ENCODE measurements at regions not wholly inside any gene's neighbourhood (a gene's known extent, or its start where the extent isn't known, plus 50 kb on each side); places are given as distances from the start of the nearest gene placed in this dataset.

DNA sequence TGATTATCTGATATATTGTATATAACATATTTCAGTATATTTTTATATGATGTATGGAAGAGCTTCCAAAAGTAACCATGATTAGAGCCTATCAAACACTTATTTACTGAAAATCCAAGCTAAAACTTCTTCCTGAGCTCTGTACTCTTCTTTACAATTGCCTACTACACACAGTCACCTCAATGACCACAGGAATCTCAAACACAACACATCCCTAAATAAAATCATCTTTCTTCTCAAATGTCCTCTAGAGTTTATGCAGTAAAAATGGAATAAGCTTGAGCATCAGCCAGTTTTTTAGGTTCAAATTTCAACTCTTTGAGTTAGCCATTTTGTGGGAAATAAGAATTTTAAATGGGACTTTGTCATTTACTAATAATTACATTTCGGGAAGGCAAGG lies 102.6 kb upstream of the FNDC3A start:
- TF ChIP-seq POLR2AphosphoS5 (IDR thresholded peaks at IDR 0.05), result no peak
- TF ChIP-seq REST (IDR thresholded peaks at IDR 0.05; ENCODE audit: borderline replicate concordance), result no peak
- TF ChIP-seq TAF1 (IDR thresholded peaks at IDR 0.05; ENCODE audit: low read depth), result no peak
- no peak for TF ChIP-seq RAD21 (conservative IDR thresholded peaks at IDR 0.05)
- no peak for TF ChIP-seq MXI1 (conservative IDR thresholded peaks at IDR 0.05; ENCODE audit: poor library complexity, severe bottlenecking)
- TF ChIP-seq EZH2 (IDR thresholded peaks at IDR 0.05; ENCODE audit: borderline replicate concordance, insufficient read depth, low read length, poor library complexity, severe bottlenecking), result no peak

All from neural cell (in vitro differentiated cells).